Psoas muscle (tissue), 7 donors: ENCODE measurements at regions not wholly inside any gene's neighbourhood (a gene's known extent, or its start where the extent isn't known, plus 50 kb on each side); places are given as distances from the start of the nearest gene placed in this dataset.

Experiments used
- ATAC-seq, 4 donors: fragments of 200-7000 bp; cut with Tn5 transposase; one replicate each; pipeline ENCODE4 v1.9.1; 2020; ENCODE audit warnings: moderate library complexity in 3 of 4, mild to moderate bottlenecking in 2 of 4
- DNase-seq, 2 donors: peaks; one replicate each; pipeline ENCODE4 v3.0.0-alpha.2; 2020
- H3K27ac ChIP-seq: fragments of 200-600 bp; one replicate; pipeline ENCODE4 v1.8.0; 2022
- H3K27me3 ChIP-seq, 3 donors: fragments of 200-600 bp in 1 of 3; one replicate each; pipeline versions ENCODE4 v1.6.1 to v1.8.0; 2013 to 2022; ENCODE audit warnings: low read length in 2 of 3, mild to moderate bottlenecking in 2 of 3, moderate library complexity in 1 of 3; ENCODE audit not compliant: insufficient read depth in 3 of 3
- H3K36me3 ChIP-seq, 2 donors: fragments of 200-600 bp in 1 of 2; one replicate each; pipeline versions ENCODE4 v1.6.1 to v1.8.0; 2013 to 2022; ENCODE audit warnings: low read depth in 1 of 2, mild to moderate bottlenecking in 1 of 2, moderate library complexity in 1 of 2; ENCODE audit not compliant: insufficient read depth in 1 of 2
- H3K4me1 ChIP-seq: fragments of 200-600 bp; one replicate; pipeline ENCODE4 v1.8.0; 2022
- H3K4me3 ChIP-seq: fragments of 200-600 bp; one replicate; pipeline ENCODE4 v1.8.0; 2022; ENCODE audit warnings: mild to moderate bottlenecking
- H3K9me3 ChIP-seq: fragments of 200-600 bp; one replicate; pipeline ENCODE4 v1.8.0; 2022
- WGBS, 3 donors: extraction: QIAGEN DNeasy Blood & Tissue Kit; methylation state at CpG; one replicate each; pipeline versions ENCODE4 v1.1.6 to v1.1.7; 2013; 5-methylcytosine and 5-hydroxymethylcytosine counted together
- intact Hi-C, 2 donors: fragments of 100-400 bp; cut with DNase I; formaldehyde crosslinking; loops; one replicate each; pipeline versions ENCODE4 v1.11.0 to v1.14.2; 2022
- TF ChIP-seq, protein P1 (sequence below): fragments of 200-600 bp; IDR thresholded peaks from one replicate; pipeline ENCODE4 v1.8.0; 2022; ENCODE audit warnings: antibody characterized with exemption
- donor health status: healthy with polysubstance abuse.
- donor health status: DM: no; HTN: no; CAD: no; lungs with moderate emphysema.
- donor health status: Bipolar disorder and iron deficiency.
- donor health status: healthy.
- donor health status: DM: yes; HTN: yes; CAD: no.
- donor health status: DM: no; HTN: no; CAD: no.
- donor health status: DM: yes; HTN: yes; CAD: no.

- intact Hi-C loops: no loop called here
- WGBS, 3 donors: 3 to 5% (median 4%) methylated on average over 25 to 68 of the region's 68 CpGs
- TF ChIP-seq, protein P1, sequence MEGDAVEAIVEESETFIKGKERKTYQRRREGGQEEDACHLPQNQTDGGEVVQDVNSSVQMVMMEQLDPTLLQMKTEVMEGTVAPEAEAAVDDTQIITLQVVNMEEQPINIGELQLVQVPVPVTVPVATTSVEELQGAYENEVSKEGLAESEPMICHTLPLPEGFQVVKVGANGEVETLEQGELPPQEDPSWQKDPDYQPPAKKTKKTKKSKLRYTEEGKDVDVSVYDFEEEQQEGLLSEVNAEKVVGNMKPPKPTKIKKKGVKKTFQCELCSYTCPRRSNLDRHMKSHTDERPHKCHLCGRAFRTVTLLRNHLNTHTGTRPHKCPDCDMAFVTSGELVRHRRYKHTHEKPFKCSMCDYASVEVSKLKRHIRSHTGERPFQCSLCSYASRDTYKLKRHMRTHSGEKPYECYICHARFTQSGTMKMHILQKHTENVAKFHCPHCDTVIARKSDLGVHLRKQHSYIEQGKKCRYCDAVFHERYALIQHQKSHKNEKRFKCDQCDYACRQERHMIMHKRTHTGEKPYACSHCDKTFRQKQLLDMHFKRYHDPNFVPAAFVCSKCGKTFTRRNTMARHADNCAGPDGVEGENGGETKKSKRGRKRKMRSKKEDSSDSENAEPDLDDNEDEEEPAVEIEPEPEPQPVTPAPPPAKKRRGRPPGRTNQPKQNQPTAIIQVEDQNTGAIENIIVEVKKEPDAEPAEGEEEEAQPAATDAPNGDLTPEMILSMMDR: no peak
- peak; percentile 23 to 71 (median 55) for ATAC-seq
- Histone ChIP-seq H3K36me3 (no peaks in the 10 kb centered on the region), H3K27me3 (peaks cover 0 to 66% (median 10%) of the 10 kb centered on the region in 3 donors), H3K4me1 (peaks cover 4% of the 10 kb centered on the region), H3K27ac (peak overlapping the region; percentile 15), H3K9me3 (no peaks in the 10 kb centered on the region), H3K4me3 (no peak overlapping the region)
- DNase-seq: peak; percentile 57 to 76
These were observed 62.3 kb upstream of the GATA2 start for GRCh38 chr3:128555098-128555825.

- H3K27me3 ChIP-seq: peaks cover 0 to 60% (median 10%) of the 10 kb centered on the region in 3 donors
These were observed 61.6 kb upstream of the GATA2 start for GRCh38 chr3:128554465-128555097.

GRCh38 chr3:128554100-128554464 lies 61.1 kb upstream of the GATA2 start:
- H3K9me3 ChIP-seq: no peaks in the 10 kb centered on the region
- peaks cover 0 to 57% (median 10%) of the 10 kb centered on the region in 3 donors for H3K27me3 ChIP-seq
- no peak overlapping the region for H3K4me3 ChIP-seq
- WGBS, 3 donors: 81 to 91% (median 83%) methylated on average over 4 of the region's 4 CpGs
- no peaks in the 10 kb centered on the region for H3K36me3 ChIP-seq
- ATAC-seq (no peak), DNase-seq (no peak)
- TF ChIP-seq, protein P1: no peak
- intact Hi-C loops: no loop called here
- H3K4me1 ChIP-seq: peaks cover 4% of the 10 kb centered on the region
- H3K27ac ChIP-seq: no peak overlapping the region

More at GRCh38 chr3:128554465-128555097, 61.6 kb upstream of the GATA2 start:
- Histone ChIP-seq H3K9me3 (no peaks in the 10 kb centered on the region), H3K36me3 (no peaks in the 10 kb centered on the region), H3K4me3 (no peak overlapping the region), H3K4me1 (peaks cover 4% of the 10 kb centered on the region), H3K27ac (peak overlapping the region; percentile 15)
- no peak for DNase-seq
- no peak for ATAC-seq
- intact Hi-C loops: no loop called here
- TF ChIP-seq, protein P1: no peak
- WGBS, 3 donors: 75 to 78% (median 77%) methylated on average over 27 to 28 of the region's 28 CpGs

DNA sequence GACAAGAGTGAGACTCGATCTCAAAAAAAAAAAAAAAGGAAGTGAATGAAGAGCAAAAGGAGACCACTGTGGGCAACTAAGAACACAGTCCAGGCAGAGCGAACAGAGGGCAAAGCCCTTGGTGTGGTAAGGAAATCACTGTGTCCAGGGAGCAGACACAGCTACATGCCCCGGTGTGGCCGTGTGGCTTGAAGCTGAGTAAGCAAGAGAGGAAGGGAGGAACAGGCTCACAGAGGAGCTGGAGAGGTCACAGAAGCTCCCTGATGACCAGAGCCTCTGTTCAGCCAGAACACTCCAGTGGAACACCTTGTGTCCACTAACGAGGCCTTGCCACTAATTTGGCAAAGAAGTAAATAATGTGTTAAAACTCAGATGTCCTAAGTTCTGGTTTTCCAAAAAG lies 60.6 kb upstream of the GATA2 start:
- ATAC-seq: no peak
- H3K9me3 ChIP-seq: no peaks in the 10 kb centered on the region
- H3K4me3 ChIP-seq: no peak overlapping the region
- H3K27me3 ChIP-seq: peaks cover 0 to 57% (median 10%) of the 10 kb centered on the region in 3 donors
- intact Hi-C loops: no loop called here
- no peak overlapping the region for H3K27ac ChIP-seq
- DNase-seq: no peak
- 79 to 87% (median 85%) methylated on average over 5 of the region's 5 CpGs for WGBS, 3 donors
- TF ChIP-seq, protein P1: no peak
- no peaks in the 10 kb centered on the region for H3K36me3 ChIP-seq
- peaks cover 4% of the 10 kb centered on the region for H3K4me1 ChIP-seq
